OCI-LY3 (cell line): ENCODE measurements at regions not wholly inside any gene's neighbourhood (a gene's known extent, or its start where the extent isn't known, plus 50 kb on each side); places are given as distances from the start of the nearest gene placed in this dataset.

ENCODE experiments used
- H2AFZ ChIP-seq: fragments of 200-600, 300-600 bp; shearing (Covaris generic); 2 replicates; pipeline ENCODE4 v1.6.0; 2014; ENCODE audit warnings: antibody characterized with exemption, low read depth, low read length
- H3K27ac ChIP-seq: fragments of 200-600, 300-600 bp; sonication (generic); 2 replicates; pipeline ENCODE4 v1.5.1; 2014; ENCODE audit warnings: mild to moderate bottlenecking, low read length, moderate library complexity, mixed read lengths
- H3K27me3 ChIP-seq: fragments of 200-600, 300-600 bp; sonication (generic); 2 replicates; pipeline ENCODE4 v1.6.1; 2014; ENCODE audit warnings: low read depth, low read length, mixed read lengths
- H3K36me3 ChIP-seq: fragments of 200-600, 300-600 bp; sonication (generic); replicated peaks from 2 replicates; pipeline ENCODE3; 2014; ENCODE audit warnings: low read depth, low read length, mixed read lengths
- H3K4me1 ChIP-seq: fragments of 300-600, 200-600 bp; sonication (generic); 2 replicates; pipeline ENCODE4 v1.6.1; 2014; ENCODE audit warnings: low read length, mixed read lengths
- H3K4me2 ChIP-seq: fragments of 200-600, 300-600 bp; sonication (generic); 2 replicates; pipeline ENCODE4 v1.6.1; 2014; ENCODE audit warnings: low read length, mixed read lengths
- H3K4me3 ChIP-seq: fragments of 300-600, 200-600 bp; sonication (generic); 2 replicates; pipeline ENCODE4 v1.5.1; 2014; ENCODE audit warnings: antibody characterized with exemption, mild to moderate bottlenecking, low read length, moderate library complexity
- H3K79me2 ChIP-seq: fragments of 300-600, 200-600 bp; shearing (Covaris generic); 2 replicates; pipeline ENCODE4 v1.6.1; 2014; ENCODE audit warnings: mild to moderate bottlenecking, low read length, mixed read lengths
- H3K9ac ChIP-seq: fragments of 300-600, 200-600 bp; shearing (Covaris generic); 2 replicates; pipeline ENCODE4 v1.6.0; 2014; ENCODE audit warnings: mild to moderate bottlenecking, low read length, moderate library complexity
- H3K9me3 ChIP-seq: fragments of 200-600, 300-600 bp; shearing (Covaris generic); 2 replicates; pipeline ENCODE4 v1.6.1; 2014; ENCODE audit warnings: low read length, mixed read lengths; ENCODE audit not compliant: insufficient read depth
- H4K20me1 ChIP-seq: fragments of 200-600, 300-600 bp; sonication (generic); 2 replicates; pipeline ENCODE4 v1.6.1; 2016; ENCODE audit warnings: low read length, mixed read lengths; ENCODE audit not compliant: insufficient read depth
- CTCF ChIP-seq: fragments of 200-600, 300-600 bp; sonication (generic); IDR thresholded peaks from 2 replicates; pipeline ENCODE4 v1.5.1; 2014; ENCODE audit warnings: antibody characterized with exemption, low read length, low read depth
- EZH2phosphoT487 ChIP-seq: fragments of 200-600 bp; shearing (Covaris generic); IDR thresholded peaks from 2 replicates; pipeline ENCODE4 v1.6.1; 2018; ENCODE audit warnings: antibody characterized with exemption, mixed run types, low read depth

- H3K79me2 ChIP-seq = no peaks in the 10 kb centered on the region
- H4K20me1 ChIP-seq = no peaks in the 10 kb centered on the region
- no peaks in the 10 kb centered on the region for H3K4me1 ChIP-seq
- H2AFZ ChIP-seq = no peak overlapping the region
- TF ChIP-seq CTCF = peak; percentile 16
- TF ChIP-seq EZH2phosphoT487 = no peak
- no peaks in the 10 kb centered on the region for H3K27me3 ChIP-seq
- no peak overlapping the region for H3K27ac ChIP-seq
- H3K9me3 ChIP-seq = no peaks in the 10 kb centered on the region
- H3K4me2 ChIP-seq = no peak overlapping the region
- H3K36me3 ChIP-seq = no peaks in the 10 kb centered on the region
- no peak overlapping the region for H3K4me3 ChIP-seq
- H3K9ac ChIP-seq = no peak overlapping the region
These were observed 179.0 kb downstream of the PTPRU start for GRCh38 chr1:29415156-29415830.

- Histone ChIP-seq H3K36me3 (no peaks in the 10 kb centered on the region), H3K4me3 (no peak overlapping the region), H2AFZ (no peak overlapping the region), H3K9me3 (no peaks in the 10 kb centered on the region), H3K4me2 (no peak overlapping the region), H3K9ac (no peak overlapping the region), H4K20me1 (no peaks in the 10 kb centered on the region), H3K27me3 (no peaks in the 10 kb centered on the region), H3K79me2 (no peaks in the 10 kb centered on the region), H3K27ac (no peak overlapping the region), H3K4me1 (no peaks in the 10 kb centered on the region)
- TF ChIP-seq EZH2phosphoT487 (no peak), CTCF (no peak)
These were observed 177.8 kb downstream of the PTPRU start for GRCh38 chr1:29414086-29414485.

- H3K27me3 ChIP-seq = no peaks in the 10 kb centered on the region
- H3K9ac ChIP-seq = no peak overlapping the region
- H3K4me3 ChIP-seq = no peak overlapping the region
- no peaks in the 10 kb centered on the region for H3K9me3 ChIP-seq
- TF ChIP-seq CTCF (no peak), EZH2phosphoT487 (no peak)
- no peak overlapping the region for H2AFZ ChIP-seq
- no peaks in the 10 kb centered on the region for H3K4me1 ChIP-seq
- H3K36me3 ChIP-seq = no peaks in the 10 kb centered on the region
- H3K27ac ChIP-seq = no peak overlapping the region
- H3K4me2 ChIP-seq = no peak overlapping the region
- no peaks in the 10 kb centered on the region for H4K20me1 ChIP-seq
- H3K79me2 ChIP-seq = no peaks in the 10 kb centered on the region
These were observed 177.3 kb downstream of the PTPRU start for GRCh38 chr1:29413661-29414060.

- no peak overlapping the region for H2AFZ ChIP-seq
These were observed 176.3 kb downstream of the PTPRU start for GRCh38 chr1:29412591-29412990.

More at GRCh38 chr1:29412591-29412990, 176.3 kb downstream of the PTPRU start:
- Histone ChIP-seq H3K9ac (no peak overlapping the region), H3K4me2 (no peak overlapping the region), H3K4me1 (no peaks in the 10 kb centered on the region), H3K27ac (no peak overlapping the region), H3K9me3 (no peaks in the 10 kb centered on the region), H3K27me3 (no peaks in the 10 kb centered on the region), H3K4me3 (no peak overlapping the region), H3K79me2 (no peaks in the 10 kb centered on the region), H4K20me1 (no peaks in the 10 kb centered on the region), H3K36me3 (no peaks in the 10 kb centered on the region)
- TF ChIP-seq CTCF (no peak), EZH2phosphoT487 (no peak)
